GM10266 (cell line): ENCODE measurements at regions not wholly inside any gene's neighbourhood (a gene's known extent, or its start where the extent isn't known, plus 50 kb on each side); places are given as distances from the start of the nearest gene placed in this dataset.

Experiments
- DNase-seq: peaks from one replicate; pipeline ENCODE4 v3.0.0; 2012; ENCODE audit errors: extremely low spot score
- TF ChIP-seq, protein P1 (sequence below): IDR thresholded peaks from 2 replicates; pipeline ENCODE4 v1.5.1; 2012; ENCODE audit warnings: mild to moderate bottlenecking, low read depth; ENCODE audit not compliant: control insufficient read depth, insufficient read depth; ENCODE audit errors: missing control alignments

DNA sequence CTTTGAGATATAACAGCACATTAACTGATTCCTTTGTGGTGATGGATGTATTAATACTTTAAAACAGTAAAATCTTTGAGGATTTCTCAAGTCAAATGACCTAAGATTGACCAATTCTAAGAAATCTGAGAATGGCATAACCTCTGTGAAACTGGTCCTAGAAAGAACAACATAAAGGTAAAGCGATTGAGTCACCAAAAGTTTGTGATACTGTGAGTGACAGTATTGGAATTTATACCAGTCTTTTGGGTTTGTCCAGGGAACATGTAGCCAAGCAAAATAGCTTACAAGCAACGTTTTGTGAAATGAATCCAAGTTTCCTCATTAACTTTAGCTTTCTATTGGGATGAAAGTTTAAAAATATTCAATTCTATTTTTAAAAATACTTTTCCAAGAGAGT lies 157.4 kb upstream of the TMEM196 start:
- TF ChIP-seq, protein P1, sequence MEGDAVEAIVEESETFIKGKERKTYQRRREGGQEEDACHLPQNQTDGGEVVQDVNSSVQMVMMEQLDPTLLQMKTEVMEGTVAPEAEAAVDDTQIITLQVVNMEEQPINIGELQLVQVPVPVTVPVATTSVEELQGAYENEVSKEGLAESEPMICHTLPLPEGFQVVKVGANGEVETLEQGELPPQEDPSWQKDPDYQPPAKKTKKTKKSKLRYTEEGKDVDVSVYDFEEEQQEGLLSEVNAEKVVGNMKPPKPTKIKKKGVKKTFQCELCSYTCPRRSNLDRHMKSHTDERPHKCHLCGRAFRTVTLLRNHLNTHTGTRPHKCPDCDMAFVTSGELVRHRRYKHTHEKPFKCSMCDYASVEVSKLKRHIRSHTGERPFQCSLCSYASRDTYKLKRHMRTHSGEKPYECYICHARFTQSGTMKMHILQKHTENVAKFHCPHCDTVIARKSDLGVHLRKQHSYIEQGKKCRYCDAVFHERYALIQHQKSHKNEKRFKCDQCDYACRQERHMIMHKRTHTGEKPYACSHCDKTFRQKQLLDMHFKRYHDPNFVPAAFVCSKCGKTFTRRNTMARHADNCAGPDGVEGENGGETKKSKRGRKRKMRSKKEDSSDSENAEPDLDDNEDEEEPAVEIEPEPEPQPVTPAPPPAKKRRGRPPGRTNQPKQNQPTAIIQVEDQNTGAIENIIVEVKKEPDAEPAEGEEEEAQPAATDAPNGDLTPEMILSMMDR = no peak
- DNase-seq = no peak

- DNase-seq = no peak
- TF ChIP-seq, protein P1 = no peak
These were observed 156.6 kb upstream of the TMEM196 start for GRCh38 chr7:19930051-19930450.

DNA sequence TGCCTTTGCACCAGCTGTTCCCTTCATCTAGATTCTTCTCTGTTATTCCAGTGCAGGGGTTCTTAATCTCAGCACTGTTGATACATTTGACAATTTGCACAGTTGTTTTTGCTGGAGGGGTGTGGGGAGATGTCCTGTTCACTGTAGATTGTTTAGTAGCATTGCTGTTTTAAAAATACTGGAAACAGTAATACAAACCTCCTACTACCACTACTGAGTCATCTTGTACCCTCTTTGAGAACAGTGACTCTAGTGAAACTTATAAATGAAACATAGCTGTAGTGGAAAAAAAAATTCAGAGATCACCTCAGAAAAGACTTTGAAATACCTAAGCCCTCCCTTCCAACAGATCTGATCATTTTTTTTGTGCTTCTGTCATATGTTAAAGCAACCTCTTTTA lies 154.8 kb upstream of the TMEM196 start:
- peak; percentile 52 for DNase-seq
- TF ChIP-seq, protein P1 = no peak

GRCh38 chr7:19920705-19921104 lies 147.3 kb upstream of the TMEM196 start:
- TF ChIP-seq, protein P1 = no peak
- DNase-seq = no peak

GRCh38 chr7:19920166-19920565 lies 146.7 kb upstream of the TMEM196 start:
- TF ChIP-seq, protein P1 = no peak

GRCh38 chr7:19919261-19920095 lies 146.1 kb upstream of the TMEM196 start:
- no peak for DNase-seq
- TF ChIP-seq, protein P1 = no peak

More at GRCh38 chr7:19920166-19920565, 146.7 kb upstream of the TMEM196 start:
- DNase-seq = no peak

- TF ChIP-seq, protein P1 = no peak
- DNase-seq = no peak
These were observed 142.6 kb upstream of the TMEM196 start for GRCh38 chr7:19916046-19916445.
